T-cell (primary cell): ENCODE measurements at regions not wholly inside any gene's neighbourhood (a gene's known extent, or its start where the extent isn't known, plus 50 kb on each side); places are given as distances from the start of the nearest gene placed in this dataset.

Experiments used
- ATAC-seq, 4 experiments: fragments of 200-7000 bp in 3 of 4; fragments of 150-1000 bp in 1 of 4; cut with Tn5 transposase; replicated peaks in 1 of 4; 1 replicate in 3 of 4; 2 replicates in 1 of 4; pipeline ENCODE4 v1.10.0; 2021; ENCODE audit warnings: moderate library complexity in 3 of 4, mild to moderate bottlenecking in 2 of 4, moderate number of reproducible peaks in 1 of 4
- CTCF ChIA-PET, 2 donors: fragments of 300-600 bp; sonication (Branson Sonifier 250); formaldehyde crosslinking; loops; one replicate each; lab custom pipeline; 2022; ENCODE audit warnings: antibody characterized with exemption in 2 of 2; lab: Charles Lee
- POLR2A ChIA-PET, 2 donors: fragments of 300-600 bp; sonication (Branson Sonifier 250); formaldehyde crosslinking; loops; one replicate each; lab custom pipeline; 2022; ENCODE audit warnings: antibody characterized with exemption in 2 of 2; lab: Charles Lee
- DNase-seq, 35 experiments: peaks; one replicate each; pipeline versions ENCODE4 v3.0.0 to v3.0.0-alpha.2; 2013 to 2023
- H3K27ac ChIP-seq: one replicate; pipeline ENCODE4 v1.5.1; 2013; ENCODE audit warnings: low read length
- H3K27me3 ChIP-seq, 2 experiments: replicated peaks in 1 of 2; 1 replicate in 1 of 2; 2 replicates in 1 of 2; pipeline versions ENCODE4 v1.6.1 to v1.7.0; 2013; ENCODE audit warnings: low read length in 1 of 2, mixed read lengths in 1 of 2; ENCODE audit not compliant: control insufficient read depth in 2 of 2, insufficient read depth in 2 of 2; ENCODE audit errors: extremely low read depth in 1 of 2
- H3K36me3 ChIP-seq, 2 donors: 1 replicate in 1 of 2; 2 replicates in 1 of 2; pipeline versions ENCODE4 v1.6.1 to v1.7.0; 2013; ENCODE audit warnings: low read length in 1 of 2; ENCODE audit not compliant: control insufficient read depth in 2 of 2, insufficient read depth in 1 of 2; ENCODE audit errors: extremely low read depth in 1 of 2
- H3K4me1 ChIP-seq, 2 experiments: 1 replicate in 1 of 2; 2 replicates in 1 of 2; pipeline versions ENCODE4 v1.6.1 to v1.7.0; 2013; ENCODE audit warnings: low read length in 2 of 2, mixed read lengths in 1 of 2; ENCODE audit not compliant: insufficient read depth in 2 of 2, control insufficient read depth in 1 of 2; ENCODE audit errors: extremely low read depth in 1 of 2
- H3K4me3 ChIP-seq, 2 donors: 1 replicate in 1 of 2; 2 replicates in 1 of 2; pipeline versions ENCODE4 v1.5.1 to v1.7.0; 2013; ENCODE audit warnings: mild to moderate bottlenecking in 2 of 2, low read length in 1 of 2, moderate library complexity in 1 of 2; ENCODE audit not compliant: control insufficient read depth in 1 of 2; ENCODE audit errors: extremely low read depth in 1 of 2
- H3K9me3 ChIP-seq: 2 replicates; pipeline ENCODE4 v1.7.0; 2013
- H3K27ac Mint-ChIP-seq, 2 donors: one replicate each; pipeline ENCODE4 v1.8.0; 2020 to 2021; ENCODE audit warnings: mild to moderate bottlenecking in 2 of 2, mixed read lengths in 2 of 2
- H3K27me3 Mint-ChIP-seq, 2 donors: one replicate each; pipeline ENCODE4 v1.8.0; 2021 to 2022; ENCODE audit warnings: mixed read lengths in 2 of 2
- H3K36me3 Mint-ChIP-seq: one replicate; pipeline ENCODE4 v1.8.0; 2021; ENCODE audit warnings: mixed read lengths
- H3K4me1 Mint-ChIP-seq, 3 donors: one replicate each; pipeline ENCODE4 v1.8.0; 2020 to 2022; ENCODE audit warnings: mixed read lengths in 3 of 3, mild to moderate bottlenecking in 1 of 3
- H3K4me3 Mint-ChIP-seq, 3 donors: one replicate each; pipeline ENCODE4 v1.8.0; 2020 to 2022; ENCODE audit warnings: mild to moderate bottlenecking in 3 of 3, mixed read lengths in 3 of 3, moderate library complexity in 3 of 3
- H3K9me3 Mint-ChIP-seq, 3 donors: one replicate each; pipeline ENCODE4 v1.8.0; 2020 to 2022; ENCODE audit warnings: mixed read lengths in 3 of 3
- WGBS: methylation state at CpG from one replicate; pipeline ENCODE4 v1.1.5; 2013; ENCODE audit warnings: missing lambda C conversion rate; ENCODE audit not compliant: insufficient coverage; 5-methylcytosine and 5-hydroxymethylcytosine counted together

GRCh38 chr6:150704447-150705192, 104.9 kb downstream of the PLEKHG1 start:
- H3K36me3 Mint-ChIP-seq: no peaks in the 10 kb centered on the region
- Histone ChIP-seq H3K36me3 (no peaks in the 10 kb centered on the region), H3K9me3 (no peaks in the 10 kb centered on the region), H3K4me3 (no peak overlapping the region), H3K27me3 (peaks cover 0 to 4% of the 10 kb centered on the region in 2 experiments), H3K4me1 (no peaks in the 10 kb centered on the region), H3K27ac (no peak overlapping the region)
- ChIA-PET POLR2A (no interaction called here), CTCF (no interaction called here)
- H3K27me3 Mint-ChIP-seq: no peaks in the 10 kb centered on the region
- 100% methylated on average over 1 of the region's 6 CpGs for WGBS
- peaks cover 0 to 5% (median 4%) of the 10 kb centered on the region in 3 donors for H3K4me1 Mint-ChIP-seq
- no peak for ATAC-seq
- H3K27ac Mint-ChIP-seq: no peak overlapping the region
- no peaks in the 10 kb centered on the region for H3K9me3 Mint-ChIP-seq
- H3K4me3 Mint-ChIP-seq: no peak overlapping the region
- no peak for DNase-seq

GRCh38 chr6:150705392-150705791, 105.7 kb downstream of the PLEKHG1 start:
- no peak overlapping the region for H3K4me3 Mint-ChIP-seq
- no peak overlapping the region for H3K27ac Mint-ChIP-seq
- CTCF ChIA-PET: interaction anchor here in 1 of 2 donors (0.6 kb wide), 1 partner anchor 1709 kb away, joined by 3 read pairs; no protein-coding TSS in a partner anchor
- ATAC-seq (no peak), DNase-seq (no peak)
- H3K4me1 ChIP-seq: no peaks in the 10 kb centered on the region
- POLR2A ChIA-PET: no interaction called here
- no peaks in the 10 kb centered on the region for H3K9me3 ChIP-seq
- no peaks in the 10 kb centered on the region for H3K36me3 ChIP-seq
- H3K4me1 Mint-ChIP-seq: peaks cover 0 to 5% (median 4%) of the 10 kb centered on the region in 3 donors
- no peaks in the 10 kb centered on the region for H3K27me3 Mint-ChIP-seq
- WGBS: 100% methylated on average over 3 of the region's 9 CpGs
- no peaks in the 10 kb centered on the region for H3K27me3 ChIP-seq
- no peaks in the 10 kb centered on the region for H3K9me3 Mint-ChIP-seq
- no peaks in the 10 kb centered on the region for H3K36me3 Mint-ChIP-seq
- no peak overlapping the region for H3K4me3 ChIP-seq
- no peak overlapping the region for H3K27ac ChIP-seq

GRCh38 chr6:150710236-150710635, 110.6 kb downstream of the PLEKHG1 start:
- Histone ChIP-seq H3K27ac (no peak overlapping the region), H3K27me3 (no peaks in the 10 kb centered on the region), H3K9me3 (no peaks in the 10 kb centered on the region), H3K4me3 (no peak overlapping the region), H3K4me1 (no peaks in the 10 kb centered on the region), H3K36me3 (no peaks in the 10 kb centered on the region)
- Mint-ChIP-seq H3K27me3 (no peaks in the 10 kb centered on the region), H3K4me3 (no peak overlapping the region), H3K36me3 (no peaks in the 10 kb centered on the region), H3K9me3 (no peaks in the 10 kb centered on the region), H3K4me1 (no peaks in the 10 kb centered on the region), H3K27ac (no peak overlapping the region)
- no CpG with 5 or more reads among the region's 6 CpGs for WGBS
- no peak for DNase-seq
- ATAC-seq: no peak
- CTCF ChIA-PET: no interaction called here
- POLR2A ChIA-PET: no interaction called here

GRCh38 chr6:150711061-150711460, 111.4 kb downstream of the PLEKHG1 start:
- WGBS: 100% methylated on average over 1 of the region's 4 CpGs
- Mint-ChIP-seq H3K36me3 (no peaks in the 10 kb centered on the region), H3K4me1 (no peaks in the 10 kb centered on the region)

GRCh38 chr6:150711584-150712504, 112.2 kb downstream of the PLEKHG1 start:
- H3K36me3 Mint-ChIP-seq: no peaks in the 10 kb centered on the region
- no peak overlapping the region for H3K4me3 ChIP-seq
- no peaks in the 10 kb centered on the region for H3K9me3 Mint-ChIP-seq
- WGBS: 76% methylated on average over 5 of the region's 8 CpGs
- H3K27me3 ChIP-seq: no peaks in the 10 kb centered on the region
- no peak overlapping the region for H3K27ac Mint-ChIP-seq
- H3K27ac ChIP-seq: no peak overlapping the region
- no peaks in the 10 kb centered on the region for H3K36me3 ChIP-seq
- no peak for DNase-seq
- ChIA-PET POLR2A (interaction anchor here (0.6 to 0.7 kb wide), 2 partner anchors 11 to 589 kb away, joined by 3 read pairs; no protein-coding TSS in a partner anchor), CTCF (no interaction called here)
- H3K4me3 Mint-ChIP-seq: no peak overlapping the region
- no peaks in the 10 kb centered on the region for H3K4me1 ChIP-seq
- H3K4me1 Mint-ChIP-seq: no peaks in the 10 kb centered on the region
- no peak for ATAC-seq
- no peaks in the 10 kb centered on the region for H3K27me3 Mint-ChIP-seq
- H3K9me3 ChIP-seq: no peaks in the 10 kb centered on the region

More at GRCh38 chr6:150711061-150711460, 111.4 kb downstream of the PLEKHG1 start:
- H3K9me3 Mint-ChIP-seq: no peaks in the 10 kb centered on the region
- CTCF ChIA-PET: no interaction called here
- no peak overlapping the region for H3K27ac Mint-ChIP-seq
- Histone ChIP-seq H3K9me3 (no peaks in the 10 kb centered on the region), H3K27ac (no peak overlapping the region), H3K27me3 (no peaks in the 10 kb centered on the region), H3K4me1 (no peaks in the 10 kb centered on the region), H3K36me3 (no peaks in the 10 kb centered on the region), H3K4me3 (no peak overlapping the region)
- POLR2A ChIA-PET: interaction anchor here in 1 of 2 donors (0.7 kb wide), 1 partner anchor 12 kb away, joined by 3 read pairs; no protein-coding TSS in a partner anchor
- DNase-seq (no peak), ATAC-seq (no peak)
- no peak overlapping the region for H3K4me3 Mint-ChIP-seq
- no peaks in the 10 kb centered on the region for H3K27me3 Mint-ChIP-seq

- Histone ChIP-seq H3K9me3 (no peaks in the 10 kb centered on the region), H3K27me3 (no peaks in the 10 kb centered on the region), H3K27ac (no peak overlapping the region), H3K4me1 (no peaks in the 10 kb centered on the region), H3K36me3 (no peaks in the 10 kb centered on the region), H3K4me3 (no peak overlapping the region)
- no peak overlapping the region for H3K4me3 Mint-ChIP-seq
- H3K27ac Mint-ChIP-seq: no peak overlapping the region
- no peaks in the 10 kb centered on the region for H3K4me1 Mint-ChIP-seq
- H3K9me3 Mint-ChIP-seq: no peaks in the 10 kb centered on the region
- WGBS: 75% methylated on average over 2 of the region's 7 CpGs
- ChIA-PET CTCF (no interaction called here), POLR2A (interaction anchor here in 1 of 2 donors (0.6 kb wide), 1 partner anchor 588 kb away, joined by 3 read pairs; no protein-coding TSS in a partner anchor)
- DNase-seq: no peak
- ATAC-seq: no peak
- no peaks in the 10 kb centered on the region for H3K36me3 Mint-ChIP-seq
- H3K27me3 Mint-ChIP-seq: no peaks in the 10 kb centered on the region
Observed at GRCh38 chr6:150712505-150713252, 113.0 kb downstream of the PLEKHG1 start.
